K562 (cell line): ENCODE measurements at regions not wholly inside any gene's neighbourhood (a gene's known extent, or its start where the extent isn't known, plus 50 kb on each side); places are given as distances from the start of the nearest gene placed in this dataset.

Experiments
- ATAC-seq: fragments of 200-7000 bp; cut with Tn5 transposase; 3 replicates; pipeline ENCODE4 v1.9.1; 2020; ENCODE audit warnings: moderate library complexity
- BruUV-seq: library from RNA; stranded (reverse); fragments of 400-500 nt; replicated peaks from 2 replicates; lab custom pipeline; 2021; lab: Mats Ljungman, UMichigan
- CTCF ChIA-PET: fragments of 300-600 bp; formaldehyde crosslinking; extraction: SDS; loops from one replicate; lab custom pipeline; 2021; ENCODE audit warnings: low intra/inter-chr PET ratio; lab: Yijun Ruan, JAX
- POLR2A ChIA-PET: fragments of 300-600, 350-650 bp; sonication (Branson Sonifier 250); formaldehyde crosslinking; extraction: SDS; loops from one replicate; lab custom pipeline; 2021; ENCODE audit warnings: antibody characterized with exemption, inconsistent platforms; lab: Yijun Ruan, JAX
- DNase-seq, 4 experiments: peaks; one replicate each; pipeline versions ENCODE4 v3.0.0 to v3.0.0-alpha.2; 2011 to 2018; ENCODE audit warnings: low spot score in 3 of 4, mixed read lengths in 3 of 4; ENCODE audit errors: extremely low read depth in 1 of 4
- FAIRE-seq: peaks from 2 replicates; lab custom pipeline; 2011; peaks lifted over from hg19 to GRCh38; lab: Jason Lieb, UNC
- H2AFZ ChIP-seq: 2 replicates; pipeline ENCODE4 v1.6.0; 2011; ENCODE audit warnings: low read depth, low read length, control low read depth, inconsistent platforms
- H3K27ac ChIP-seq: fragments of 200-600 bp; 3 replicates; pipeline ENCODE4 v1.8.0; 2011; ENCODE audit warnings: low read depth, mild to moderate bottlenecking, control low read depth, inconsistent platforms, low read length, moderate library complexity, mixed read lengths; ENCODE audit errors: extremely low read depth
- H3K27me3 ChIP-seq, 2 experiments: fragments of 300-600 bp in 1 of 2; 2 replicates in 1 of 2; 3 replicates in 1 of 2; pipeline versions ENCODE4 v1.6.0 to v1.8.0; 2011; ENCODE audit warnings: inconsistent platforms in 2 of 2, low read length in 2 of 2, mild to moderate bottlenecking in 1 of 2, mixed read lengths in 1 of 2, moderate library complexity in 1 of 2; ENCODE audit not compliant: control insufficient read depth in 2 of 2, insufficient read depth in 2 of 2
- H3K36me3 ChIP-seq: fragments of 300-600 bp; 3 replicates; pipeline ENCODE4 v1.8.0; 2011; ENCODE audit warnings: mild to moderate bottlenecking, low read length, inconsistent platforms; ENCODE audit not compliant: control insufficient read depth, insufficient read depth
- H3K4me1 ChIP-seq, 2 experiments: fragments of 200-600 bp in 1 of 2; replicated peaks in 1 of 2; 2 replicates in 1 of 2; 3 replicates in 1 of 2; pipeline versions ENCODE4 v1.5.1 to v1.8.0; 2011; ENCODE audit warnings: inconsistent platforms in 2 of 2, low read length in 2 of 2, mild to moderate bottlenecking in 1 of 2, mixed read lengths in 1 of 2, moderate library complexity in 1 of 2; ENCODE audit not compliant: control insufficient read depth in 2 of 2, insufficient read depth in 2 of 2
- H3K4me2 ChIP-seq: 2 replicates; pipeline ENCODE4 v1.6.1; 2011; ENCODE audit warnings: low read length, control low read depth, inconsistent platforms, mixed read lengths; ENCODE audit not compliant: insufficient read depth
- H3K4me3 ChIP-seq: fragments of 200-600 bp; sonication (generic), shearing (Covaris generic); 2 replicates; pipeline ENCODE4 v1.5.1; 2016; ENCODE audit warnings: control low read depth, inconsistent platforms
- H3K79me2 ChIP-seq: fragments of 200-600 bp; 3 replicates; pipeline ENCODE4 v1.8.0; 2011; ENCODE audit warnings: low read length, inconsistent platforms; ENCODE audit not compliant: control insufficient read depth, insufficient read depth
- H3K9ac ChIP-seq, 2 experiments: 2 replicates each; pipeline versions ENCODE4 v1.6.0 to v1.6.1; 2011; ENCODE audit warnings: low read depth in 2 of 2, low read length in 2 of 2, control low read depth in 1 of 2, inconsistent platforms in 1 of 2, mild to moderate bottlenecking in 1 of 2, mixed read lengths in 1 of 2; ENCODE audit not compliant: insufficient read depth in 1 of 2
- H3K9me1 ChIP-seq: one replicate; pipeline ENCODE4 v1.6.0; 2011; ENCODE audit warnings: inconsistent platforms, mild to moderate bottlenecking, low read length, moderate library complexity; ENCODE audit not compliant: control insufficient read depth, insufficient read depth
- H3K9me3 ChIP-seq: replicated peaks from 2 replicates; pipeline ENCODE4 v1.5.1; 2011; ENCODE audit warnings: low read depth, low read length, inconsistent platforms; ENCODE audit not compliant: control insufficient read depth, insufficient read depth
- H4K20me1 ChIP-seq: replicated peaks from 2 replicates; pipeline ENCODE4 v1.6.1; 2011; ENCODE audit warnings: low read length, inconsistent platforms, mixed read lengths; ENCODE audit not compliant: control insufficient read depth, insufficient read depth
- DDX20 ChIP-seq: fragments of 450-650 bp; IDR thresholded peaks from 2 replicates; pipeline ENCODE4 v1.6.1; 2016; ENCODE audit warnings: missing genetic modification characterization, low read depth, mild to moderate bottlenecking, missing compliant biosample characterization, moderate library complexity
- DLX4 ChIP-seq: fragments of 250-450 bp; sonication (Bioruptor Pico); IDR thresholded peaks from 2 replicates; pipeline ENCODE4 v1.6.1; 2021; ENCODE audit warnings: mild to moderate bottlenecking
- HSF4 ChIP-seq: fragments of 250-450 bp; sonication (Bioruptor Pico); IDR thresholded peaks from 2 replicates; pipeline ENCODE4 v2.1.2; 2022; ENCODE audit warnings: mild to moderate bottlenecking, moderate library complexity, borderline replicate concordance
- IRF1 ChIP-seq: sonication (generic); formaldehyde crosslinking; IDR thresholded peaks from 2 replicates; pipeline ENCODE4 v1.8.0; 2022; ENCODE audit warnings: missing genetic modification reagents, mild to moderate bottlenecking, borderline replicate concordance
- JUN ChIP-seq, 2 experiments: sonication (generic) in 1 of 2; formaldehyde crosslinking in 1 of 2; IDR thresholded peaks; 2 replicates each; pipeline versions ENCODE4 v1.6.1 to v1.8.0; 2012 to 2022; ENCODE audit warnings: borderline replicate concordance in 2 of 2, mild to moderate bottlenecking in 2 of 2, improper control_type of control experiment in 1 of 2, low read depth in 1 of 2, low read length in 1 of 2, missing genetic modification reagents in 1 of 2
- MTA2 ChIP-seq: fragments of 450-650 bp; IDR thresholded peaks from 2 replicates; pipeline ENCODE4 v1.6.1; 2016; ENCODE audit warnings: low read depth
- NFE2 ChIP-seq: IDR thresholded peaks from 2 replicates; pipeline ENCODE4 v1.6.1; 2014; ENCODE audit warnings: antibody characterized with exemption, low read depth
- NRF1 ChIP-seq, 2 experiments: fragments of 450-650 bp; IDR thresholded peaks in 1 of 2; conservative IDR thresholded peaks in 1 of 2; 2 replicates each; pipeline ENCODE4 v1.6.1; 2014; ENCODE audit warnings: mild to moderate bottlenecking in 2 of 2
- POLR2A ChIP-seq: fragments of 450-650 bp; conservative IDR thresholded peaks from 2 replicates; pipeline ENCODE4 v1.6.1; 2016
- RCOR1 ChIP-seq, 2 experiments: IDR thresholded peaks; 2 replicates each; pipeline ENCODE4 v1.6.1; 2012; ENCODE audit warnings: low read depth in 2 of 2, low read length in 2 of 2, borderline replicate concordance in 1 of 2, improper control_type of control experiment in 1 of 2
- SMAD1 ChIP-seq: fragments of 150-350 bp; IDR thresholded peaks from 2 replicates; pipeline ENCODE4 v1.6.1; 2014; ENCODE audit warnings: low read length, low read depth; ENCODE audit not compliant: partially characterized antibody
- SUPT5H ChIP-seq: fragments of 450-650 bp; IDR thresholded peaks from 2 replicates; pipeline ENCODE4 v1.6.1; 2016
- U2AF2 ChIP-seq: fragments of 200-400 bp; formaldehyde crosslinking; optimal IDR thresholded peaks from 2 replicates; pipeline ENCODE3; 2017; ENCODE audit warnings: low read depth, mild to moderate bottlenecking, low read length
- ZNF395 ChIP-seq: fragments of 200-800 bp; sonication (Bioruptor generic); IDR thresholded peaks from 2 replicates; pipeline ENCODE4 v1.6.1; 2017; ENCODE audit warnings: missing genetic modification characterization, missing compliant biosample characterization
- ZNF696 ChIP-seq: fragments of 250-450 bp; sonication (Bioruptor Pico); conservative IDR thresholded peaks from 2 replicates; pipeline ENCODE4 v1.4.0; 2020; ENCODE audit warnings: mild to moderate bottlenecking, moderate library complexity
- WGBS: fragments of 100-300 bp; shearing (Covaris generic); methylation state at CpG from one replicate; pipeline ENCODE4 v1.1.6; 2016; ENCODE audit warnings: low coverage, mixed read lengths; ENCODE audit not compliant: insufficient coverage; ENCODE audit errors: missing lambda C conversion rate; 5-methylcytosine and 5-hydroxymethylcytosine counted together
- in situ Hi-C: fragments of 300-500 bp; cut with MboI; formaldehyde crosslinking; loops from 4 replicates; pipeline ENCODE4 v1.15.0; 2018; ENCODE audit warnings: inconsistent platforms, mixed read lengths
- intact Hi-C: fragments of 100-400 bp; cut with micrococcal nuclease; formaldehyde crosslinking; loops from 2 replicates; pipeline ENCODE4 v1.14.2; 2022

- intact Hi-C loops = no loop called here
- no TSS peak for BruUV-seq
- H3K4me3 ChIP-seq = no peak overlapping the region
Measured at GRCh38 chr4:56149591-56149990, 200.8 kb downstream of the CEP135 start.

More at GRCh38 chr4:56149591-56149990, 200.8 kb downstream of the CEP135 start:
- WGBS = 6% methylated on average over 2 of the region's 2 CpGs
- no peak for FAIRE-seq
- Histone ChIP-seq H3K9me1 (no peaks in the 10 kb centered on the region), H3K9ac (no peak overlapping the region), H3K79me2 (no peaks in the 10 kb centered on the region), H4K20me1 (no peaks in the 10 kb centered on the region), H3K4me2 (no peak overlapping the region), H2AFZ (no peak overlapping the region), H3K36me3 (no peaks in the 10 kb centered on the region), H3K9me3 (no peaks in the 10 kb centered on the region; the same call in 1 of the 2 replicates), H3K27ac (no peak overlapping the region), H3K4me1 (peaks cover 0 to 9% of the 10 kb centered on the region in 2 experiments; a peak in 3 of 5 replicates), H3K27me3 (peaks cover 4 to 7% of the 10 kb centered on the region in 2 experiments; a peak in 3 of 5 replicates)
- in situ Hi-C loops = no loop called here
- TF ChIP-seq ZNF395 (CRISPR knock-in tag) (no peak), NRF1 (conservative IDR thresholded peaks at IDR 0.05 in 1 of 2, IDR thresholded peaks at IDR 0.05 in 1 of 2) (no peak), RCOR1 (IDR thresholded peaks at IDR 0.05; ENCODE audit: borderline replicate concordance in 1 of 2, low read depth in 2 of 2, low read length in 2 of 2) (no peak), HSF4 (CRISPR knock-in tag) (no peak), NFE2 (no peak), POLR2A (no peak), IRF1 (CRISPR knock-in tag) (no peak), JUN (IDR thresholded peaks at IDR 0.05; ENCODE audit: borderline replicate concordance, low read depth, low read length) (no peak), JUN (CRISPR knock-in tag; IDR thresholded peaks at IDR 0.05; ENCODE audit: borderline replicate concordance) (no peak), SUPT5H (no peak), MTA2 (no peak), ZNF696 (CRISPR knock-in tag) (no peak), DLX4 (CRISPR knock-in tag) (no peak), DDX20 (no peak), U2AF2 (no peak), SMAD1 (no peak)
- CTCF ChIA-PET = no interaction called here
- no peak for DNase-seq
- POLR2A ChIA-PET = interaction anchor here (1.4 kb wide), 1 partner anchor 10 kb away, joined by 5 read pairs; no protein-coding TSS in a partner anchor
- no peak for ATAC-seq
